ENCODE measurements at regions not wholly inside any gene's neighbourhood (a gene's known extent, or its start where the extent isn't known, plus 50 kb on each side); places are given as distances from the start of the nearest gene placed in this dataset.

DNA sequence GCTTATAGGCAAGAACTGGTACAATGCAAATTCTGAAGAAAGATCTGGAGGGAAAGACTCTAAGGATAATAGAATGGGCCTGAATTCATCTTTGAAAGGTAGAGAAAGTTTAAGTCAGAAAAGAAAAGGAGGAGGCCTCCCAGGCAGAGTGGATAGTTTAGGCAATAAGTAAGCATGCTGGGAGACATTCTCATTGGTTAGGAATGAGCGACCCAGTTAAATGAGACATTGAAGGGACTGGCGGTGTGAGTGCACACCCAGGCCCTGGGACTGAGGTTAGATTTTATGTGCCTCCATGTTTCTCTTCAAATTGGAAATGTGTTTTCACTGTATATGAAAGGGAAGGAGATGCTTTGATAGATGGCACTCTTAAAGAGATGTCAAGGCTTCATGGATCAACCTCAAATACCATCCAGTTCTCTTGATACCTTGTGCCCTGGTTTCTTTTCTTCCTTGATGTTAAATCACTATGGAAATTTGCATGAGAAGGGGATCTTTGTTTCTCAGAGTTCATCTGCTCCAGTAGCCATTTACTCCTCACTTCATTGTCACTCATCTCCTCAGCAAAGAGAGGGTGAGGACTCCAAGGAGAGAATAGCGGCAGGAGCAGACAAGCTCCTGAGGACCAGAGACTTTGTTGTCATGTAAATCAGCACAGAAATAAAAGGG lies 584.2 kb upstream of the INTU start:
- DNase-seq: no peak

DNA sequence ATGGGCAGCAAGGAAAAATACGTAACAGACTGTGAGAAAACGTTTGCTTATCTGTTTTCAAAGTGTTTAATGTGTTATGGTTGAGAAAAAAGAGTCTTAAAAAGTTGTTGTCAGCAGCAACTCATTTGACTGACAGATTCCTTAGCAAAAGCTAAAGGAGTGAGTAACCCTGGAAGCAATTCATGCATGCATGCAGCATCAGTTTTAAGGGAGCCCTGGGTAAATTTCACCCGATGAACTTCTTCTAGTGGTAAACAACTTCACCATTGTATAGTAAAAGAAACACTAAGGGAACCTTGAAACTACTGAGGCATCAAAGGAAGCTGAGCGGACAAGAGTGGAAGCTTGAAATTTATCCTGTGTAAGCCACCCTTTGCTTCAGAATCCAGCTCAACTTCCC lies 583.2 kb upstream of the INTU start:
- no peak for DNase-seq

DNA sequence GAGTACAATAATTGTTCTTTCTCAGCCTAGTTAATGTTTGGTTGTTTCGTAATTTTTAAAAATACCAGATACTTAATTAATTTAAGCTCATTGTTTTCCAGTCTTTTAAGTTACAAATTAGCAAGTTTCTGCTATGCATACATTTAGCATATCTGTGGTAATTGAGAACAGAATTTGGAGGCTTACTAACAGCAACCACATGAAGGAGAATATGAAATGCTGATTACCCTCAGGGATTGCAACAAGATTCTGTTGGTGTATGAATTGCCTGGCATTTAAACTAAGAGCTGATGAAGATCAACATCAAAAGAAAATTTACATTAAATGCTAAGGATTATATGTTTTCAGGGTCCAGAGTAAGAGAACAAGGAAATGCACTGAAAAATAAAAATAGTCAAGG lies 580.0 kb upstream of the INTU start:
- DNase-seq: no peak

DNA sequence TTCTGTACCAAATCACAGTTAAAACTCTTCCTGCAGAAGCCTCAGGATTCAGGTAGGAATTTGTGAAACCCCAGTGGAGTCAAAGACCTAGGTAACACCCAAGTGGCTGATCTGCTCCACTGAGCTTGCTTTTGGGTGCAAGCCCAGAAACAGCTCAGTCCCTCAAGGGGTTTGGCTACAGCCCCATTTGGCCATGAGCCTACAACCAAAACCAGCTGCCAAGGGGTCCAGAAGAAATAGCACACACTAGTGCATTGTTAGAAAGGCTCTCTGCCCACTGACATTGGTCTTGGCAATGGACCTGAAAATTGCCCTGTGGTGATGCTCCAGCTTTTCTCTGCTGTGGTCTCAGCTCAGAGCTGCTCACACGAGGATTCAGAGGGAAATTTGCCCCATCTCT lies 577.4 kb upstream of the INTU start:
- DNase-seq: no peak

DNA sequence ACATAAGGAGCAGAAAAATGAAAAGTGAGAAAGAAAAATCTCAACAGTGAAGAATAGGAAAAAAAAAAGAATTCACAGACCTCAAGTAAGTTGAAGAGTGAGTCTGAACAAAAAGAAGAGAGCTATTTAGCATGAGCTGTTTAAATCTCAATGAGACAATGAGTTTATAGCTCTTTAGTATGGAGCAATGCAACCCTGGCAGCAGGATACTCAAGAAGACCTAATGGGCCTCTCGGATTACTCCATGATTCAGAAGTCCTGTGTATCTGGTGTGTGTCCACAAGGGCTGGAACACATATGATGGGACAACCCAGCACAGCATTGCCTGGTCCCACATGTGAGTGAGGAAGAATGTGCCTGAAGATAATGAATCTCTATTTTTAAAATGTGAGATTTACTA lies 563.1 kb upstream of the INTU start:
- DNase-seq: no peak

DNA sequence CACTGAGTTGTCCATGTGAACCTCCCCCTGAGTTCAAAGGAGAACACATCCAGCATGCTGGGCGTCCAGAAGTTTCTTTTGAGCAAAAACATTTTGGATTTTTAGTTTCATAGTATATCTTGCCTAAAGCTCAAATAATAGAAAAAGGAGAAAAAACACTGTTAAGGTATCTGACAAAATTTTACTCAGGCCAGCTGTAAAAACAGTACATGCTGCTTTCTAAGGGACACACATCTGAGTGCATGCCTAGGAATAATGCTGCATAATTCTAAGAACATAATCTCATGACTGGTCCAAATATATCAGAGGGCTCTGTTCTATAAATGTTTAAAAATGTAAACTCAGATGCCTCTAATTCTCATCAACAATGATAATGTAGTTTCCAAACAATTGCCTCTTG lies 561.3 kb upstream of the INTU start:
- DNase-seq: no peak

DNA sequence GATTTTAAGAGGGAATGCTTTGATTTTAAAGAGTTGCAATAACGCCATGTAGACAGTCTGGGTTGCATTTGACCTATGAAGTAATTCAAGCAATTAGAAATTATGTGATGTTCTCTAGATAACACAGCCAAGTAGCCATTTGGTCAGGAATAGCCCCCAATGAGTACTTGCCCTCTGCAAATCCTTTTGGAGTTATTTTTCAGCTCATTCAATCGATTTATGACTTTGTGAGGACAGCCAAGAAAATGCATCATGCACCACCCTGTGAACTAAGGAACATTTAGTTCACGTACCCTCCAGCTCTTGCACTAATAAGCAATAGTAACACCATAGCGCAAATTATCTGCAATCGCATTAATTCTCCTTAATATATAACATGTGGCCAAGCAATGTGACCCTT lies 552.6 kb upstream of the INTU start:
- DNase-seq: no peak

DNA sequence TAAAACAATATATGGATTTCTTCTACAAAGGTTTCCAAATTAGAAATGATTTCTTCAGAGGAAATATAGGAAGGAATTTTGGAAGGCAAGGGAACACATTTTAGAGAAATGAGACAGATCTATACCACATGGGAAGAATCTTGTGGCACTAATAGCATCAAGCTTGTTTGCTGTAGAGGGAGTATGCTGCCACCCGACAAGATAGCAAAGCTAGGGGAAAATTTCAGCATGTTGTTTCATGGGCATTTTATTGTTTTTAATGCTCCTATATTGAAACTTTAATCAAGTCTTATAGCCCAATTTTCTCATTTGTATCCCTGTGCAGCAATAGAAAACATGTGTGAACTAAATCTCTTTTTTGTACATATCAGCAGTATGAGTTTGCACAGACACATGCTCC lies 551.7 kb upstream of the INTU start:
- no peak for DNase-seq

DNA sequence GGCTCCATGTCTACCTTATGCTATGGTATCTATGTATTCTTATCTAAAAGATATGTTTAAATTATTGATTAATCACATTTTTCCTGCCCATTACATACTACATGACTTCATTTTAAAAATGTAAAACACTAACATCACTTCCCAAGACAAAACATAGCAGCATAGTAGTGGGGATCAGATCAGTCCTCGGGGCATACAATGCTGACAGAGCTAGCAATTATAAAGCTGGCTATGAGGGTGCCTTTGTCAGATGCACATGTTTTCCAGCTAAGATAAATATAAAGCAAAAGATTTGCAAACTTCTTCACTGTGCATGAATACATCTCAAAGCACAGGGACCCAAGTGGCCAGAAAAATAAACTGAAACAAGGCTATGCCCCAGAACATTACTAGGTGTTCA lies 549.8 kb upstream of the INTU start:
- DNase-seq: no peak

DNA sequence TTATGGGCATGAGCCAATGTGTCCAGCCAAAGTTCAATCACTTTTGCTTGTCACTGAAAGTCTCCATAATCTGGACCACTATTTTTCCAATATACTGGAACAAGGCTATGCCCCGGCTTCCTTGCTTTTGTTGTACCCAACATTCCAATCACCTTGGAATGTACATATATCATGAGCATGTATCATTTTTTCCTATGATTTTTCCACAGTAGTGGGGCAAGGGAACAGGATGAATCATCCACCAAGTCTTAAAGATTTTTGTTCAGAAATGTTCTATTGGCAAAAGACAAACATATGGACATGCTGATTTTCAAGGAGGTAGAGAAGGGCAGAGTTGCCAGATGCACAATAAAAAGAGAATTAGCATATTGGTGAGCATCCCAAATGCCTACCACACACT lies 548.1 kb upstream of the INTU start:
- no peak for DNase-seq

DNA sequence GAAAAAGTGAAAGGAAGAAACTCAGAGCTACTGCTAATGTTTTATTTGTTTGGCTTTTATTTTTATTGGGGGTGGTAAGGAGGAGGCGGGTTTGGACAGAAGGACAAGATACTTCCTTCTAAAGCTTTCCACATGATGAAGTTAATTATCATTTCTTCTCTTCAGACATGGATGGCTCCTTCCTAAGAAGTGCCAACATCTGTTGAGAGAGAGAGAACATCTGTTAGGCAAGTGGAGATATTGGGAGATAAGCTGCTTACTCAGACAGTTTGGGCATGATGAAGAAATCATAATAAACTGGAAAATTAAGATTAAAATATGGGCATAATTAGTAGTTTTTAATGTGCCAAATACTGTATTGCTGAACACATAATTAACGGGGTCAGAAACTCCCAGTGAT lies 535.7 kb upstream of the INTU start:
- no peak for DNase-seq

DNA sequence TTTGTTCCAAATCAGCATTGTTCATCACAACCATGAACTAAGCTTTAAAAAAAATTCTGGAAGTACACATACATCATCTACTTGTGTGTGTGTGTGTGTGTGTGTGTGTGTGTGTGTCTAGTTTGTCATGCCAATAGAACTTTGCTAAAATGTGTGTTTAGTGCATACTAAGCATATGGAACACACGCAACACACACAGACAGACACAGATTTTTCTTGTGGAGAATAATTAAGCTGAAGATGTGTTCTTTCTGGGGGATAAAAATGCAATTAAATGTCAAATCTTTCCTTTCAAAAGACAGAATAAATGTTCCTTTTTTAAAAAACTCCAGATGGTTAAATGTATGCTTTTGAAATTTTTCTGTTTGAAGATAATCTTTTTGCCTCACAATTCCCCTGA lies 530.4 kb upstream of the INTU start:
- DNase-seq: no peak

DNA sequence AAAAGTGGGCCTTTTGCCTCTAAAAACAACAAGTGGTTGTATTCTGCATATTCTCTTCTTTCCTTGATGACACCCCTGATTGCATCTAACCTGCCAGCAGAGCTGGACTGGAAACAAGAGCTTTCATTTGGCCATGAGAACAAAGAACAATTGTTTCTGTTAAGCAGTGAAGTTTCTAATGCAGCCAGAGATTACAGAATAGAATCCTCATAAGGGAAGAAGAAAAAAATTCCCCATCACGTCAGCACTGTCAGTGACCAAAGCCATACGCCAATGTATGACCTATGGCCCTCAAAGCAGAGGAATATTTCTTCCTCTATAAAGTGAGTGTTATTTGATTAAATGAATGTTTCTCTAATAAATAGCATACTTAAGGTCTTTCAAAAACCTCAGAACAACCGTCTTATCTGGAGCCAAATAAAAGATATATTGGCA lies 529.1 kb upstream of the INTU start:
- DNase-seq: no peak

DNA sequence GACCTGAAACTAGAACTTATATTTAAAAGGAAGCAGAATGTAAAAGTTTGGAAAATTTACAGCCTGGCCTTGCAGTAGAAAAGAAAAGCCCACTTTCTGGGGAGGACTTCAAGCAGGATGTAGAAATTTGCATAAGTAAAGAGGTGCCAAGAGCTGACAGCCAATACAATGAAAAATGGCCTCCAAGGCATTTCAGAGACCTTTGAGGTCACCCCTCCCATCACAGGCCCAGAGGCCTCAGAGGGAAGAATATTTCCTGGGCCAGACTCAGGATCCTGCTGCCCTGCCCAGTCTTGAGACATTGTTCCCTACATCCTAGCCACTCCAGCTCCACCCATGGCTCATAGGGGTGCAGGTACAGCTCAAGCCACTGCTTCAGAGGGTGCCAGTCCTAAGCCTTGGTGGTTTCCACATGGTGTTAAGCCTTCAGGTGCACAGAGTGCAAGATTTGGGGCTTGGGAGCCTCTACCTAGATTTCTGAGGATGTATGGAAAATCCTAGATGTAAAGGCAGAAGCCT lies 518.9 kb upstream of the INTU start:
- no peak for DNase-seq

DNA sequence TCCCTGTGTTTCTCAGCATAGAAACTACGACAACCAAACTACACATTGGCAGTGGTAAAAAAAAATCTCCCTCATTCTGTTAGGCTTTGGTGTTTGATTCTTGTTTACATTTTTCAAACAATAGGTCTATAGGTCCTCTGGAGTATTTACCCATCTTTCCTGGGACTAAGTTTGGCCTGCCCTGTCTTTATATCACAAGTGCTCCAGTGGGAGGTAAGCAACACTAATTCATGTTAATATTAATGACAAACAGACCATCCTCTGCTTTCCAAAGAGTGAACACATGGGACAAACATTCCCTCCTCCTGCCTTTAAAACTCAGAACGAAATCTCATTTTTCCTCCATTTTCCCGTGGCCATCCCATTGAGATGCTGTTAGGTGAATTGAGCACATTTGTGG lies 514.1 kb upstream of the INTU start:
- no peak for DNase-seq

DNA sequence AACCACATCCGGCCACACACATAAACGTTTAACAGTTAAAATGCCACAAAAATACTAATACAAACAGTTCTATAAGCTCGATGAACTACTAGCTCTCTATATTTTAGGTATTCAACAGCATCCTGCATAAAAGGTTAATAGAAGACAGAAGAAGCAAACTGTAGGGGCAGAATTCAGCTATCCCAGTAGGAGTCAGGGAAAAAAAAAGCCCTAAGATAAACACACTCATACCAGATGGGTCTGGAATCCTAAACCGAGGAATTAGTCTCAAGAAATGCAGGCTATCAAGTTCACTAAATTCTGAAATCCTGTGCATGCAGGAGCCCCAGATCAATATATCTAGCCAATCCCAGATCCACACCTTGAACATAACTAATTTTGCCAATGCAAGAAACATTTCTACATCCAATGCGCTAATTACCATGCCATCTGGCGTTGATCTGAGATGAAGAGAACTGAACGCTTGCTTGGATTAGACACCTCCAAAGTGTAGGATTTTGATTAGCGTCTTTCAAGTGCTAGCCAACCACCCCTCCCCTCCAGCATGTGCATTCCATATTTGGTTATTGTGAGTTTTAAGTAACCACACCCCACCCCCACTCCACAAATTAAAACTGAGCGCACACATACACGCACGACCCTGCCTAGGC lies 512.2 kb upstream of the INTU start:
- no peak for DNase-seq

DNA sequence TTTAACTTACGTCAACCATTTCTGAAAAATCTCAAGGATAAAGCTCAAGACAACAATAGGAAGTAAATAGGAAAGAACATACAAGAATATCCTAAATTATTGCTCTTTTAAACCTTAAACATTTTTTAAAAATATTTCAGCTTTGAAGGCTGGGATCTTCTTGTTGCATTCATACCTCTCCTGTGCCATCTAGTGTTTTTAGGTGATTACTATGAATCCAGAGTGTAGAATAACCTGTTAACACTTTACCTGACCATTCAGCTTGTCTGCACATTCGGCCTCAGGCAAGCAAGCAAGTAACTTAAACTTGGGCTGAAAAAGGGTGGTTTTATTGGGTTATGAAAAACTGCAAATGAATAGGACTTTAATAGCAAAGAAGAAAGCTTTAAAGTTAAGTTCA lies 507.8 kb upstream of the INTU start:
- no peak for DNase-seq

DNA sequence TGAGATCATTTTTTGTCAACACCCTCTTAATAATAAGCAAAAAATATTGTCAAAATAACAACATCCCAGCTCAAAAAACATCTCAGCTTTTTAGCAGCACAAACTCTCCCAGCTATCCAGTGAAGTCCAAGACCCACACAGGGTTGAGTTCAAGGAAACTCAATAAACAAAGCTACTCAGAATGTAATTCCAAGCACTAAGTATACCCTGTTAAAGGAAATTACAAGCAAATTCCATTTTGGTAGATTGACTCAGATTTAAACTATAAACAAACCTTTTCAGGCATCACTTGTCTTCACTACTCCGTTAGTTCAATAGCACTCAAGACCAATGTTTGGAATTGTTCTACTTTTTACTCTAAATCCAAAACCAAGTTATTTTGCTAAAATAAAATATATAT lies 506.0 kb upstream of the INTU start:
- no peak for DNase-seq

DNA sequence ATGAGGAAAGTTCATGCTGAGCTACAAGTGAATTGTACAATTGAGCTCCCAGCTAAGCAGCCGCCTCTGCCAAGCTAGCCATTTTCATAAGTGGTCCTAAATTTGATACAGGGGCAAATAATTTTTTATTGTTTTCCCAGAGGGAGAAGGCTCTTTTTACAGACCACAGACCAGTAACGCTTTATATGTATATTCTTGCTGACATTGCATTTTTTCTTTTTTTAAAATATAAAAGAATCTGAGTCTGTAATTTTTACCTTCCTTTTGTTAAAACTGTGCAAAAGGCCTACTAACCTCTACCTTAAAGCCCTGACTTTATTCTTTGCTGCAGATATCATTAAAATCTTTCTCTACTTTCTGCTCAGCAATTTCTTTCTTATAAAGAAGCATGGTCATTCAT lies 501.2 kb upstream of the INTU start:
- DNase-seq: no peak

DNA sequence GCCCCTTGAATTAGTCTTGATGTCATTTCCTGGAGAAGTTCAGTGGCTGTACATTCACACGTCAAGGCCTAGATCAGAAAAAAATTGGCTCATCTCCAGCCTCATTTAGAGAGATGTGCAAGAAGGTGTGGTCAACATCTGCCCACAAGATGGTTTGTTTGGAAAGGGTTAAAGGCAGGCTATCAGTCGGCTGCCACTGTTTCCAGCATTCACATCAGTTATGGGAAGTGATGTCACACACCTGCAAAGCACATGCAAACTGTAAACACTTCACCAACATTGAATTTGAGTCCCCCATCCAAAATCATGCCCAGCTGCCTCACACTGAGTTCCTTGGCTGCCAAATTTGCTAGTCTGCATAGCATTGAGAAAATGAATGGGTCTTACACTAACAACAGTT lies 498.3 kb upstream of the INTU start:
- peak in 1 of 5 experiments; percentile 7 for DNase-seq

DNA sequence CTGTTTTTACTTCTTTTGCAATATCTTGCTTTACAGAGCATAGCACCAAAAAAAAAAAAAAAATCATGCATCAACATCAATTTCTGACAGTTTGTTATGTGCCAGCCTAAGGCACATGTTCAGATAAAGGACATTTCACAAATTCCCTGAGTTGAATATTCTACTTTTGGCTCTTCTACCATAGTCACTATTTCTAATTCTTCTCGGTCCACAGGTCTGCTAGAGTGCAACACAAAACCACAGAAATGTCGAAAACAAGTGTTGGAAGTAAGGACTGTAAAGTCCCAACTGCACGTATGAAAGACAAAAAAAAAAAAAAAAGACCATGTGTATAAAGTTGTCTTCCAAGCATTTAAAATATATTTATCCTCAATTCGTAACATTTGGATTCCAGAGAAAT lies 494.2 kb upstream of the INTU start:
- no peak for DNase-seq

DNA sequence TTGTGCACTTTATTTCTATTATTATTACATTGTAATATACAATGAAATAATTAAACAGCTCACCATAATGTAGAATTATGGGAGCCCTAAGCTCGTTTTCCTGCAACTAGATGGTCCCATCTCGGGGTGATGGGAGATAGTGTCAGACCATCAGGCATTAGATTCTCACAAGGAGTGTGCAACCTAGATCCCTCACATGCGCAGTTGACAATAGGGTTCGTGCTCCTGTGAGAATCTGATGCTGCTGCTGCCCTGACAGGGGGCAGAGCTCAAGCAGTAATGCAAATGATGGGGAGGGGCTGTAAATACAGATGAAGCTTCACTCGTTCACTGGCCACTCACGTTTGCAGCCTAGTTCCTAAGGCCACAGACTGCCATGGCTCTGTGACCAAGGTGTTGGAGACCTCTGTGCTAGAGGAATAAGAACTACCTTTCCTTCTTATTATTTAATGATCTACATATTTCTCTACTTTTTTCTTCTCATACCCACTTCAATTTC lies 492.9 kb upstream of the INTU start:
- DNase-seq: no peak

DNA sequence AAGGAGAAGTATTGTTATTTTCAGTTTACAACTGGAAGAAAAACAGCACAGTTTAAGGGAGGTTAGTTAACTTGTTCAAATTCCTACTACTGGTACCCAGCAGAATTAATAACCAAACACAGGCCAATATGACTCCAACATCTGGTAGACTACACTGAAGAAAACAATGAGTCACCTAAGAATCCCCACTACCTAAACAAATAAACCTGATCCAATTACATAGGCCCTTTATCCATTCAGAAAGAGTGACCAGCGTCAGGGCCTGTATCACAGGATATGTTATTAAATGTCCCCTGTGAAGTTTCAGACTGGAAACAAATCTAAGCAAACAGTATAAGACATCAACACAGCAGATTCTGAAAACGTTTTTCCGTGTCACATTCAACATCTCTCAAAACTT lies 492.5 kb upstream of the INTU start:
- no peak for DNase-seq

DNA sequence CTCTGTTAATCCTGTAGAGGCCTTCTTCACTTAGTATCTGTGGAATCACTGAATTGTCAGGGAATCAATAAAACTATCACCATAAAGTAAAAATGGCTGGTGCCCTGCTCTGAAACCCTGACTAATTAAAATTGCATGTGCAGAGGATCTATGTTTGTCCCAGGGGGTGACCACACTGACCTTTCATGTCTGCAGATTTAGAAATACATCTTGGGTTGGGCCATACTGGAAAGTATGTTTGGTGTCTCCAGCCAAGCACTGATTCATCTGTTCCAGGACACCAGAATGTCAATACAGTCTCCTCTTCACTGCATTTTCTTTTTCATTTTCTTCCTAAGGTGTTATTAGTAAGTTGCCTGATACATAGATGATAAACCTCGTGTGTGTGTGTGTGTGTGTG lies 490.9 kb upstream of the INTU start:
- no peak for DNase-seq

Data from T-helper 2 cell (primary cell).